ENCODE measurements at regions not wholly inside any gene's neighbourhood (a gene's known extent, or its start where the extent isn't known, plus 50 kb on each side); places are given as distances from the start of the nearest gene placed in this dataset.
"Not testable (repeated sequence)": the region's sequence is repeated elsewhere in the genome, so short reads cannot be mapped to it uniquely, and the experiment has no call there.

DNA sequence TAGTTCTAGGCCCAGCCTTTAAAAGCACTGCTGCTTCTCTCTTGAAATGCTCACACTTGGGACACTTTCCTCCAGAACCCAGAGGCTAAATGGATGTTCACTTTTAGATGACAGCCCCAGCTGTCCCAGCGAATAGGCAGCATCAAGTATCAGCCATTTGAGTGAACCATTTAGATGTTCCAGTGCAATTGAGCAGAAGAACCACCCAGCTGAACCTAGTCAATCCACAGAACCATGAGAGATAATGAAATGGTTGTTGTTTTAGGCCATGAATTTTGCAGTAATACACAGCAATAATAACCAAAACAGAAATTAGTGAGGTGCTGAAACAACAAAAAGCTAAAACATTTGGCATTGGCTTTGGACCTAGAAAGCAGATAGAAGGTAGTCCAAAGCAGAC lies 273.9 kb downstream of the ETV1 start:
- DNase-seq (ENCODE audit: low spot score), result no peak

DNA sequence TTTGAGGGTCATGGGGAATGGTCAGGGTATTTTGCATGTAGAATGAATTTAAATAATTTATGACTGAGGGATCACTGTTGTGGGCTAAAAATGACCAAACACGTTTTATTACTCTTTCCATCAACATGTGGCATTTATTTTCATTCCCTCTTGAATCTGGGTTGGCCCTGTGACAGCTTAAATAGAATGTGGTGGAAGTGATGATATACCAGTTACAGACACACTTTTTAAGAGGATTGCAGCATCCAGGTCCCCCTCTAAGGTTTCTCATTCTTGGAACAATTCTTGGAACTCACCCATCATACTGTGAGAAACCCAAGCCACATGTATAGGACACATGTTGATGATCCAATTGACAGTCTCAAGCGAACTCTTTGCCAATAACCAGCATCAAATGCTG lies 272.4 kb downstream of the ETV1 start:
- no peak for DNase-seq (ENCODE audit: low spot score)

- no peak for DNase-seq (ENCODE audit: low spot score)
These were observed 265.1 kb downstream of the ETV1 start for GRCh38 chr7:13724191-13724976.

- no peak for DNase-seq (ENCODE audit: low spot score)
These were observed 264.4 kb downstream of the ETV1 start for GRCh38 chr7:13724977-13725566.

DNA sequence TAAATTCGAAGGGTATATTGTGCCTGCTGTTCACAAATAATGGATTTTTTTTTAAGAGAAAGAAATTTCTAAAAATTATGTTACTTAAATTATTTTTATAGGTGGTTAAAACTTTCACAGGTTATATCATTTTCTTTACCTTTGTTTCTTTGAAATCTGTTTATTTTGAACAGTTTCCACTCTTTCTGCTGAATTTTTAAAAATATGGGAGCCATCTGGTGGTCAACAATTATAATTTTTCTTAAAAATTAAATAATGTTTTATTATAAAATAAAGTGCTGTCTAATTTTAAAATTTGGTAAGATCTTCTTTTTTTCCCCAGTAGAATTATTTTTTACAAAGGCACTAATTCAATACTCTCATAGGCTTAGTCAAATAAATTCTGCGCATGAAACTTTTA lies 263.9 kb downstream of the ETV1 start:
- no peak for DNase-seq (ENCODE audit: low spot score)

GRCh38 chr7:13727279-13727678 lies 262.2 kb downstream of the ETV1 start:
- DNase-seq (ENCODE audit: low spot score), result no peak

DNA sequence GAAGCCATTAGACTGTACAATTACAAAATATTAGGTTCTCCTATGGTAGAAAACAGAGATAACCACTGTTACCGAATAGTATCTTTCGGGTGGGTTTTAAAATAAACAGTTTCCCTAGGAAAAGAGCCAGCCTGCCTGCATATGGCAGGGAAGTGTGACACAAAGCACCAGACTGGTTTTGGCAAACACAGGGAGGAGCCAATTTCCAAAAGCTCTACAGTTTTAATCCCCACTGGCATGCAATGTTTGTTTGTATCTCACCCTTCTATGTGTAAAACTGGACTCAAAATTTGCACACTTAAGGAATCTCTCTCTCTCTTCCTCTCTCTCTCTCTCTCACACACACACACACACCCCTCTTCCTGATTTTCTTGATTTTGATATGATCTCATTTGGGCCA lies 261.7 kb downstream of the ETV1 start:
- no peak for DNase-seq (ENCODE audit: low spot score)

DNA sequence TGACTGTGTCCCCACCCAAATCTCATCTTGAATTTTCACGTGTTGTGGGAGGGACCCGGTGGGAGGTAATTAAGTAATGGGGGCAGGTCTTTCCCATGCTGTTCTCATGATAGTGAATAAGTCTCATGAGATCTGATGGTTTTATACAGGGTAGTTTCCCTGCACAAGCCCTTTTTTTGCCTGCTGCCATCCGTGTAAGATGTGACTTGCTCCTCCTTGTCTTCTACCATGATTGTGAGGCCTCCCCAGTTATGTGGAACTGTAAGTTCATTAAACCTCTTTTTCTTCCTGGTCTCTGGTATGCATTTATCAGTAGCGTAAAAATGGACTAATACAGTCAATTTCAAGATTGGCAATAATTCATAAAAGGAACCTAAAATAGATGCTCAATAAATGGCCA lies 261.0 kb downstream of the ETV1 start:
- DNase-seq (ENCODE audit: low spot score), result not testable (repeated sequence)

- no peak for DNase-seq (ENCODE audit: low spot score)
These were observed 257.8 kb downstream of the ETV1 start for GRCh38 chr7:13731643-13732042.

- no peak for DNase-seq (ENCODE audit: low spot score)
These were observed 251.9 kb downstream of the ETV1 start for GRCh38 chr7:13737563-13737962.

DNA sequence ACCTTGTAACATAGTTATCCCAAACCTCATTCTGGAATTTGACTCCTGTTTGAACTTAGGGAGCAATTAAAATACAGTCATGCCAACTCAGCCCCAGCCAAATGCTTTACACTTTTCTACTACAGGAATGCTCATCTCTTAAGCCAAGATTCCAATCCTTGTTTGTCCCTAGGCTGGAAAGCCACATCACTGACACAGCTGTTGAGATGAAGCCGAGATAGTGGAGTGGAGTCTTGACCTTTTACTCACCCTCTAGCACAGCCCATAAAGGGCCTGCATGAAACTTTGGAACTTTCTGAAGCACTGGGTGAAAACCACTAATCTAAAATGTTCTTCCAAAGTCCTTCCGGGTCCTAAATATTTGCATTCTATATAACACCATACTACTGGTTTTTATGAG lies 247.3 kb downstream of the ETV1 start:
- DNase-seq (ENCODE audit: low spot score), result no peak

DNA sequence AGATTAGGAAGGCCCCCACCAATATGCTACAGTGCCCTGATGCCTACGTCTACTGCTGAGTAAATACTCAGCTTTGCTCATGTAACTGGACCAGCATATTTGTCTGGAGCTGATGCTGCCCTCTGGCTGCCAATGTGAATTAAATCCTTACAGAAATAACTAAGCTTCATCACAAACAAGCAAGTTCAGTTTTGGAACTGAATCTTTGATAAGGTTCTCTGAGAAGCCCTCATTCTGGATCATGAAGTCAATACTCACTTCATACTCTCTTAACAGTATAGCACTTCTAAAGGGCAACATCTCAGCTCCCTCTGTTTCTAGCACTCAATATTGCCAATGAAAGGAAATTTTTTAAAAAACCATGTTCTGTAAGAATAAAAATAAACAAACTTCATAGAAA lies 246.7 kb downstream of the ETV1 start:
- peak; percentile 82 for DNase-seq (ENCODE audit: low spot score)

DNA sequence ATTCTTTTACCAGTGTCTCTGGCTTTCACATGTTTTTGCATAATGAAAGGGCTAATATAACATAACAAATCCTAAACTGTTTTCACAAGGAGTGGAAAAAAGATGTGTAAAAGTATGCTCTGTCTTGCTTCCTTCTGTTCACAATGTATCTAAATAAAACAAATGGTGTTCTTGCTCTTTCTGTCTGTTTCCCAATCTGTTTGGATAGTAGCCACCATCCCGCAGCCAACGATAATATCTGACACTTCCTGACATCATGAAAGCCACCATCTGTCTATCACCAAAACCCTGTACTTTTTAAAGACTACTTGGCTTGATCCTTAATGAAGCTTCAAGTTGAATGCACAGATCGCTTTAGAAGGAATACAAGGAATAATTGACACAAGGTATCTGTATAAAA lies 246.2 kb downstream of the ETV1 start:
- DNase-seq (ENCODE audit: low spot score), result peak; percentile 9

GRCh38 chr7:13745530-13745929 lies 243.9 kb downstream of the ETV1 start:
- no peak for DNase-seq (ENCODE audit: low spot score)

GRCh38 chr7:13748998-13749397 lies 240.5 kb downstream of the ETV1 start:
- no peak for DNase-seq (ENCODE audit: low spot score)

- no peak for DNase-seq (ENCODE audit: low spot score)
These were observed 239.8 kb downstream of the ETV1 start for GRCh38 chr7:13749636-13750035.

DNA sequence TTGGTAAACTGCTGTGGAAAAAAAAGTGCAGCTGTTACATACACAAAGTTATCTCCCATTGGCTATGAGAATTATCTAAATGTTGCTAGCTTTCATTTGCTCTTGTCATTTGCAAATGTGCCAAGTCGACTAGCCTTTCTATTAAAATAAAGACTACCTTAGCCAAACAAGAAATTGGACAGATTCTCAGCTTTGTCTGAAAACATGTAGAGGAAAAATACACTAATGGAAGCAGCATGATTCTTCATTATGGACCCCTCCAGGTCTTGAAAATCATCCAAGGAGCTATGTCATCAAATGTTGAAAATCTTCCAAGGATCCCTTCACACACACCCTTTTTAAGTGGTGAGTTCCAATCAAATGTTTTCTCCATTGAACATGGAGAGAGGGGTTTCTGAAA lies 237.7 kb downstream of the ETV1 start:
- DNase-seq (ENCODE audit: low spot score), result no peak

DNA sequence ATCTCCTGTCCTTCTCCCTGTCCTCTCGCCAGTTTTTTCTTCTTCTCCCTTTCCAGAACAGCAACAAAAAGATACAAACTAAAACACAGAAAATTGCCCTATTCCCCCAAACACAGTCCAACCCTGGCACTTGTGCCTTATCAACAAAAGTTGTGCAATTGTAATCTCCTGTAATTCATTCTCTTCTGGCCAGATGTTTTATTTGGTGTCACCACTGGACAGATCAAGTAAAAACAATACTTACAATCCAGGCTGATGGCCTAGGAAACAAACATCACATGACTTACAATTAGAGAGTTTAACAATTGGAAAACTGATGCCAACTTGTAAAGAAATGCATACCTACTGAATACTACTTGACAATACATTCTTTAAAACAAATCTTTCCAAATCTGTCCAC lies 231.6 kb downstream of the ETV1 start:
- DNase-seq (ENCODE audit: low spot score), result no peak

DNA sequence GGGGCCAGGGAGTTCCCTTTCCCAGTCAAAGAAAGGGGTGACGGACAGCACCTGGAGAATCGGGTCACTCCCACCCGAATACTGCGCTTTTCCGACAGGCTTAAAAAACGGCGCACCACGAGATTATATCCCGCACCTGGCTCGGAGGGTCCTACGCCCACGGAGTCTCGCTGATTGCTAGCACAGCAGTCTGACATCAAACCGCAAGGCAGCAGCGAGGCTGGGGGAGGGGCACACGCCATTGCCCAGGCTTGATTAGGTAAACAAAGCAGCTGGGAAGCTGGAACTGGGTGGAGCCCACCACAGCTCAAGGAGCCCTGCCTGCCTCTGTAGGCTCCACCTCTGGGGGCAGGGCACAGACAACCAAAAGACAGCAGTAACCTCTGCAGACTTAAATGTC lies 223.6 kb downstream of the ETV1 start:
- DNase-seq (ENCODE audit: low spot score), result not testable (repeated sequence)

- no peak for DNase-seq (ENCODE audit: low spot score)
These were observed 219.2 kb downstream of the ETV1 start for GRCh38 chr7:13770305-13770704.

DNA sequence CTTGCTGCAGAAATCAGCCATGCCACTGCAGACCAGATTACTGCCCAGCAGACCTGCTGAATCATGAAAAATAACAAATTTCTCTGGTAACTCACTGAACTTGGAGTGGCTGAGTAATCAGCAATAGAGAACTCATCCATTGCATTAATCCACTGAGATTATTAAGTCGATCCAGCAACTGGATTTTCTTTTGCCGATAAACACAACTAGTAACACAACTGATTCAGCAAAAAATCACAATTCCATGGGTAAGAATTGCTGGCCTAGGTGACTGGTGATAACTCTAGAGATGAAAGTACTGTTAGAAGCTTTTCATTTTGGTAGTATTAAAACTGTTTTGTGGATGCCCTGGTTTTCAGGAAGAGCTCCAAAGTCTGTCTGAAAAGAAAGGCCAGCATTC lies 214.5 kb downstream of the ETV1 start:
- DNase-seq (ENCODE audit: low spot score), result no peak

DNA sequence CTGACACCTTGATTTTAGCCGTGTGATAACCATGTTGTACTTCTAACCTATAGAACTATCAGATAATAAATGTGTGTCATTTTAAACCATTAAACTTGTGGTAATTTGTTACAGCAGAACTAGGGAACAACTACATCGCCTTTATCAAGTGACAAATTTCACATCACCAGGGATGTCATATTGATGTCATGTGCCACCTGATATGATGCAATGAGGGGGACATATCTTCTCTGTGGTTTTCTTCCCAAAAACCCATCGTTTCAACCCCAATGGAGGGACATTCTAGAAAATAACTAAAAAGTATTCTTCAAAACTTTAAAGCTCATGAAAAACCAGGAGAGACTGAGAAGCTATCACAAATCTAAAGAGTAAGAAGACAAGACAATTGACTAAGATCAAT lies 212.2 kb downstream of the ETV1 start:
- no peak for DNase-seq (ENCODE audit: low spot score)

GRCh38 chr7:13778967-13779366 lies 210.5 kb downstream of the ETV1 start:
- no peak for DNase-seq (ENCODE audit: low spot score)

DNA sequence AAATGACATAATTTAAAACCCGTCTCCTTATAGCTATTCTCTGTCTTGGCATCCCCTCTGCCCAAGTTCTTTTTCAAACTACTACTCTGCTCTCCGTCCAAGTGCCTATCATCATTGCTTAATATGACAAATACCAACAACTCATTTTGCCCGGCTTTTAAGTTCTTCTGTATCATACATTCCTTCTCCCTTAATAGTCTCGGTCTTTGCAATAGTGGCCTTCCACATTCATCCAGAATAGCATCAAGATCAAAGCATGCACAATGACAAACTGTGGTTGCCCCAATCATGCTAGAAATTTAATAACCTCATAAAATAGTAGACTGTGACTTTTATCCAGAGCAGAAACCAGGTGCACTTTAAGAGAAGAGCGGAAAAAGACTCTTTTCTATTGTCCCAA lies 198.9 kb downstream of the ETV1 start:
- no peak for DNase-seq (ENCODE audit: low spot score)
